Duodenal mucosa (tissue), 2 donors: ENCODE measurements at regions not wholly inside any gene's neighbourhood (a gene's known extent, or its start where the extent isn't known, plus 50 kb on each side); places are given as distances from the start of the nearest gene placed in this dataset.

Experiments
- H3K27ac ChIP-seq: one replicate; pipeline ENCODE4 v1.7.0; 2013; ENCODE audit warnings: low read depth, low read length
- H3K27me3 ChIP-seq, 2 donors: one replicate each; pipeline ENCODE4 v1.7.0; 2013; ENCODE audit warnings: low read length in 2 of 2, control low read depth in 1 of 2; ENCODE audit not compliant: insufficient read depth in 2 of 2, control insufficient read depth in 1 of 2
- H3K36me3 ChIP-seq, 2 donors: one replicate each; pipeline ENCODE4 v1.7.0; 2013; ENCODE audit warnings: low read length in 2 of 2, control low read depth in 1 of 2; ENCODE audit not compliant: insufficient read depth in 2 of 2, control insufficient read depth in 1 of 2
- H3K4me1 ChIP-seq, 2 donors: one replicate each; pipeline ENCODE4 v1.7.0; 2013; ENCODE audit warnings: low read length in 2 of 2, control low read depth in 1 of 2; ENCODE audit not compliant: insufficient read depth in 2 of 2, control insufficient read depth in 1 of 2
- H3K4me3 ChIP-seq, 2 donors: one replicate each; pipeline ENCODE4 v1.7.0; 2013; ENCODE audit warnings: low read length in 2 of 2, low read depth in 1 of 2
- H3K9ac ChIP-seq, 2 donors: one replicate each; pipeline ENCODE4 v1.7.0; 2013; ENCODE audit warnings: low read length in 2 of 2, low read depth in 1 of 2
- H3K9me3 ChIP-seq, 2 donors: one replicate each; pipeline ENCODE4 v1.7.0; 2013; ENCODE audit warnings: low read length in 2 of 2, control low read depth in 1 of 2; ENCODE audit not compliant: control insufficient read depth in 1 of 2

DNA sequence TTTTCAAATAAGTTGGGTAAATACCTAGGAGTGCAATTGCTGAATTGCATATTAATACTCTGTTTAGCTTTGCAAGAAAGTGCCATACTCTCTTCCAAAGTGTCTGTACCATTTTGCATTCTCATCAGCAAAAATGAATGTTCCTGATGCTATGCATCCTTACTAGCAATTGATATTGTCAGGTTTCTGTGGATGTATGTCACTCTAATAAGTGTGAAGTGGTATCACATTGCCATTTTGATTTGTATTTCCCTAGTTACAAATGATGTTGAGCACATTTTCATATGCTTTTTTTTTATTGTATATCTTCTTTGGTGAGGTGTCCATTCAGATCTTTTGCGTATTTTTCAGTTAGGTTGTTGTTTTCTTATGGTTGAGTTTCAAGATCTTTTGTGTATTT, 230.4 kb upstream of the MAGI2 start:
- Histone ChIP-seq H3K27ac (no peak overlapping the region), H3K9ac (no peak overlapping the region), H3K27me3 (no peaks in the 10 kb centered on the region), H3K4me1 (no peaks in the 10 kb centered on the region), H3K36me3 (no peaks in the 10 kb centered on the region), H3K4me3 (no peak overlapping the region), H3K9me3 (no peaks in the 10 kb centered on the region)

DNA sequence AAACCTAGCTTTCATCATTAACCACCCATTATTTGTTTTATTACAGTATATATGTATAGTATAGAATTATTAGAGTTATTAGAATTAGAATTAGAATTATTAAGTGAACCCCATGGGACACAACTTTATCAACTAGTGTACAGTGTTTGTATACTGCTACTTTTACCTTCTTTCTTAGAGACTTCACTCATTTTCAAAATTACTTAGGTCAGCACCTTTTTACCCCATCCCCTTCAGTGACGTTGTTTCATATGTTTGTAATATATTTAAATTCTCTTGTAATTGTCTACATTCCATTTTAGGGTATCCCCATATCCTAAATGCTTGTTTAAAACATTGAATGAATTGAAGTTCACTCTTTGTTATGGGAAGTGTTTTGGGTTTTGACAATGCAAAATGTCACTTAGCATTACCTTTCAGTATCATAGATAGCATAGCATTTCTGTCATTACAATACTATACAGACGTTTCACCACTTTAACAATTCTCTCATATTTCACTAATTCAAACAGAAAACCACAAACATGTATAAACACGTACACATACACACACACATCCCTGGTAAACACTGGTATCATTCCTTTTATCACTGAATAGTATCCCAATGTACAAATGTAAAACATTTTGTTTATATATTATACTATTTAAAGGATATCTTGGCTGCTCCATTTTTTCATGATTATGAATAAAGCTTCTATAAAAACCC, 229.9 kb upstream of the MAGI2 start:
- Histone ChIP-seq H3K36me3 (no peaks in the 10 kb centered on the region), H3K27me3 (no peaks in the 10 kb centered on the region), H3K27ac (no peak overlapping the region), H3K9me3 (no peaks in the 10 kb centered on the region), H3K4me1 (no peaks in the 10 kb centered on the region), H3K4me3 (no peak overlapping the region), H3K9ac (no peak overlapping the region)

DNA sequence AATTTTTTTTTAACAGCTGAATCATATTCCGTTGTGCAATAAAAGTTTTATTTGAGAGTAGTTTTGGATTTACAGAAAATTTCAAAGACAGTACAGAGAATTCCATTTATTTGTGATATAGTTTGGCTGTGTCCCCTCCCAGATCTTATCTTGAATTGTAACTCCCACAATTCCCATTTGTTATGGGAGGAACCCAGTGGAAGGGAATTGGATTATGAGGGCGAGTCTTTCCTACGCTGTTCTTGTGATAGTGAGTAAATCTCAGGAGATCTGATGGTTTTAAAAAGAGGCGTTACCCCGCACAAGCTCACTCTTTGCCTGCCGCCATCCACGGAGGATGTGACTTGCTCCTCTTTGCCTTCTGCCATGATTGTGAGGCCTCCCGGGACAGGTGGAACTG, 228.0 kb upstream of the MAGI2 start:
- Histone ChIP-seq H3K4me1 (no peaks in the 10 kb centered on the region), H3K36me3 (no peaks in the 10 kb centered on the region), H3K4me3 (no peak overlapping the region), H3K27ac (no peak overlapping the region), H3K9me3 (no peaks in the 10 kb centered on the region), H3K27me3 (no peaks in the 10 kb centered on the region), H3K9ac (no peak overlapping the region)

DNA sequence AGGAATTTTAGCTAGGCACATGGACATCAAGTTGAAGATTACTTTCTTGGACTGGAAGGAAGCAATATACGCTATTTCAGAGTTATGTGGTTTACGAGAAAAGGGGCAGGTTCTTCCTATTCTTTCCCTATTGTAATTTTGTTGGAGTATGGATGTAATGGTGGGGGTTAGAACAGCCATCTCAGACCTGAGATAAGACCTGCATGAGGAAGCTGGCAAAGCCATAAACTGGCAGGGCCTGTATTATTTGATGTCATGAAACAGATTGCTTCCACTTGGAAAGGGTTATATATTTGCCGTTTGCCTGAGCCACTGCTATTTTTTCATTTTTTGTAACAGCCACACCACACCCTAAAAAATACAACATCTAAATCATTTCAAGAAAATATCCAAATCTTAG, 220.5 kb upstream of the MAGI2 start:
- Histone ChIP-seq H3K4me1 (no peaks in the 10 kb centered on the region), H3K36me3 (no peaks in the 10 kb centered on the region), H3K9ac (no peak overlapping the region), H3K27ac (no peak overlapping the region), H3K4me3 (no peak overlapping the region), H3K9me3 (no peaks in the 10 kb centered on the region), H3K27me3 (no peaks in the 10 kb centered on the region)

DNA sequence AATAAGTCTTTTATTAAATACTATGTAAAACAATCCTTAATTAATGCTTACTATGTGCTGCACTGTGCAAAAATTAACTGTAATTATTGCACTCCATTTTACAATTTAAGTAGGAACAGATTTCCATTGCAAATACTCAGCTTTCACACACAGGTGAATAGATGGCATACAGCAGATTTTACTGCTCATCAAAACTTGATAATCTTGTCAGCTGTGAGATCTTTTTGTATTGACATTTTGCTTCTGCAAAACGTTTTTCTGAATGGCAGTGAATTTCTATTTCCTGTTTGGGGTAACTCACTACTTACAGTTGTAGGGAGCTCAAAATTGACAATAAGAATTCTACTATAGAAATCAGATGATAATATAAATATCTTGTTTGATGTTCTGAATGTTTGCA, 220.0 kb upstream of the MAGI2 start:
- no peaks in the 10 kb centered on the region for H3K9me3 ChIP-seq
- H3K36me3 ChIP-seq = no peaks in the 10 kb centered on the region
- H3K9ac ChIP-seq = no peak overlapping the region
- H3K27ac ChIP-seq = no peak overlapping the region
- H3K4me1 ChIP-seq = no peaks in the 10 kb centered on the region
- H3K4me3 ChIP-seq = no peak overlapping the region
- H3K27me3 ChIP-seq = no peaks in the 10 kb centered on the region

DNA sequence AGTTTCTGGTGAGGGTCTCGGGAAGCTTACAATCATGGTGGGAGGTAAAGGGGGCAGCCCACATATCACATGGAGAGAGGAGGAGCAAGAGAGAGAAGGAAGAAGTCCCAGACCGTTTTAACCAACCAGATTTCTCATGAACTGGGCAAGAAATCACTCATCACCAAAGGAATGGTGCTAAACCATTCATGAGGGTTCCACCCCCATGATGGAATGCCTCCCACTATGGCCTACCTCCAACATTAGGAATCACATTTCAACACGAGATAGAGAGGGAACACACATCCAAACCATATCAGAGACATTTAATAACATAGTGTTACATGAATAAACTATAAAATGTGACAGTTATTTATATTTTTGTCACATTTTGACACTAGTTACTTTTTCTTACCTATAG, 214.8 kb upstream of the MAGI2 start:
- no peak overlapping the region for H3K27ac ChIP-seq
- H3K36me3 ChIP-seq = no peaks in the 10 kb centered on the region
- no peaks in the 10 kb centered on the region for H3K4me1 ChIP-seq
- no peaks in the 10 kb centered on the region for H3K9me3 ChIP-seq
- H3K27me3 ChIP-seq = no peaks in the 10 kb centered on the region
- no peak overlapping the region for H3K4me3 ChIP-seq
- H3K9ac ChIP-seq = no peak overlapping the region

DNA sequence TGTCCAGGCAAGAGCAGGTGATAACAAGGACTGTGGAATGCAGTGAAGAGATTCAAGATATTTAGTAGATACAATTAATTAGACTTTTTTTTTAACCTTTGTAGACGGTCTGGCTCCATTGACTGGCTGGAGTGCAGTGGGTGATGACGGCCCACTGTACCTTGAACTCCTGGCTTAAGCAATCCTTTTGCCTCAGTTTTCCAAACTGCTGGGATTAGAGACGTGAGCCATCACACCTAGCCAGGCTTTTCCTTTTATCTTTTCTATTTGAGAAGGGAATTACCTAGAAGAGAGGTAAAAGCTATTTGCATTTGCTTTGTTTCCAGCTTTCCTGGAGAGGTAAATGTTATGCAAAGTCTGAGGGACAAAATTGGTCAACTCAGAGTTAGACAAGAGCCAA, 213.0 kb upstream of the MAGI2 start:
- no peaks in the 10 kb centered on the region for H3K4me1 ChIP-seq
- H3K36me3 ChIP-seq = no peaks in the 10 kb centered on the region
- no peak overlapping the region for H3K9ac ChIP-seq
- no peak overlapping the region for H3K4me3 ChIP-seq
- H3K9me3 ChIP-seq = no peaks in the 10 kb centered on the region
- no peaks in the 10 kb centered on the region for H3K27me3 ChIP-seq
- no peak overlapping the region for H3K27ac ChIP-seq

DNA sequence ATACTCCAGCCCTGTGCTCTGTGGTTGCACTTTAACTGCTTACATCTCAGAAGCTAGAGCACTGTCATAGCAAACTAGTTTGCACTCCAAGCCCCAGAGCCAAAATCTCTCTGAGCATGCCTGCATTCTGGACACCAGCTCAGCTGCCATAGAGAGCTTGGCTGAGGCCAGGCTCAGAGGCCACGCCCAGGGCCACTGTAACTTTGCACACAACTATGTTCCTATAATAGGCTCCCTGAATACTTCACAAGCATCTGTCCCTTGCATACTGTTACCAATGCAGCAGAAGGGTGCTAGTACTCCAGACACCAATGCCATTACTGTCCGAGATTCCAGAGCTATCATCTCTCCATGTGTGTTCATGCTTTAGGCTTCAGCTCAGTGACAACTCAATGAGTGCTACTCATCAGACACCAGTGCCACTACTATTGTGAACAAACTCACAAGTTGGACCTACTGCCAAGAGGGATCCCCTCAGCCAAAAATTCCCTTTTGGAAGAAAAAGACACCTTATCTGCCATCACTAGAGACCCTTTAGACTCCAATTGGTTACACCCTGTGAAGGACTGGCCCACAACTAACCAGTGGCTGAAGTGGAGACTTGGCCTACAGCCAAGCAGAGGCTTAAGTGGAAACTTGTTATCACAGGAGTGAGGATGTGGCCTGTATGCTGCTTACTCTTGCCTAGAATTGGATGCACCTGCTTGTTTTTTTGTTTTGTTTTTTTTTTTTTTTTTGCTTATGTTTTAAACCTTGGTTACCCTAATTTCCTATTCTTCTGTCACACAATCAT, 211.6 kb upstream of the MAGI2 start:
- no peaks in the 10 kb centered on the region for H3K4me1 ChIP-seq
- no peak overlapping the region for H3K4me3 ChIP-seq
- no peaks in the 10 kb centered on the region for H3K27me3 ChIP-seq
- H3K36me3 ChIP-seq = no peaks in the 10 kb centered on the region
- H3K9me3 ChIP-seq = no peaks in the 10 kb centered on the region
- H3K27ac ChIP-seq = no peak overlapping the region
- H3K9ac ChIP-seq = no peak overlapping the region

DNA sequence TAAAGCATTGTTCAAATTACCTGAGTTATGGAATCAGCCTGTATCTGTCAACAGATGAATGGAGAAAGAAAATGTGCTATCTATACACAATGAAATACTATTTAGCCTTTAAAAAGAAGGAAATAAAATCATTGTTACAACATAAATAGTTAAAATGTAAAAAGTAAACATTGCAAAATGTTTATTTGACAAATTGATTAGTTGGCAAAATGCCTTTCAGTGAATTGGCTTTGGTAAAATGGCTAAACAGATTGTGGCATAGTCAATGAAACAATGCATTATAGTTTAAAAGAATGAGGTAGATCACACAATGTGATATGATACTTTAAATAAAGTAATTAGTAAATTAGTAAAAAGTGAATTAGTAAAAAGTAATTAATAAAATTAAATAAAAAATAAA, 204.8 kb upstream of the MAGI2 start:
- H3K4me3 ChIP-seq = no peak overlapping the region
- H3K9me3 ChIP-seq = no peaks in the 10 kb centered on the region
- H3K27ac ChIP-seq = no peak overlapping the region
- no peaks in the 10 kb centered on the region for H3K4me1 ChIP-seq
- H3K27me3 ChIP-seq = no peaks in the 10 kb centered on the region
- H3K36me3 ChIP-seq = no peaks in the 10 kb centered on the region
- H3K9ac ChIP-seq = no peak overlapping the region

DNA sequence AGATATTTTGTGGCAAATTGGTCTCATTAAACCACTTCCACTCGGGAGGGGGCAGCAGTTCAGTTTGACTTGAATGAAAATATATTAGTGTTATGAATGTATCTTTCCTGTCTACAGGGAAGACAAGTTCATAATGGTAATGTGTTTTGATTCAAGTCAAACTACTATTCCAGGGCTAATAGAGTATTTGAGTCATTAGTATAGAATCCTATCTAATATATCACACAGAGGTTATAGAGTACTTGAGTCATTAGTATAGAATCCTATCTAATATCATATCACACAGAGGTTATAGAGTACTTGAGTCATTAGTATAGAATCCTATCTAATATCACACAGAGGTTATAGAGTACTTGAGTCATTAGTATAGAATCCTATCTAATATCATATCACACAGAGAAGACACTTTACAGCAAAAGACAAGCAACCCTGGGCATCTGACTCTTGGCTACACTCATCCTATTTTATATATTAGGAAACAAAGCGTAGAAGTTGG, 199.7 kb upstream of the MAGI2 start:
- Histone ChIP-seq H3K4me1 (no peaks in the 10 kb centered on the region), H3K9me3 (no peaks in the 10 kb centered on the region), H3K36me3 (no peaks in the 10 kb centered on the region), H3K9ac (no peak overlapping the region), H3K27me3 (no peaks in the 10 kb centered on the region), H3K4me3 (no peak overlapping the region), H3K27ac (no peak overlapping the region)
